Brain pericyte (primary cell): ENCODE measurements at regions not wholly inside any gene's neighbourhood (a gene's known extent, or its start where the extent isn't known, plus 50 kb on each side); places are given as distances from the start of the nearest gene placed in this dataset.
"Not testable (repeated sequence)": the region's sequence is repeated elsewhere in the genome, so short reads cannot be mapped to it uniquely, and the experiment has no call there.

Experiments
- DNase-seq: peaks from one replicate; pipeline ENCODE4 v3.0.0-alpha.2; 2012; ENCODE audit warnings: low read depth, low spot score

DNA sequence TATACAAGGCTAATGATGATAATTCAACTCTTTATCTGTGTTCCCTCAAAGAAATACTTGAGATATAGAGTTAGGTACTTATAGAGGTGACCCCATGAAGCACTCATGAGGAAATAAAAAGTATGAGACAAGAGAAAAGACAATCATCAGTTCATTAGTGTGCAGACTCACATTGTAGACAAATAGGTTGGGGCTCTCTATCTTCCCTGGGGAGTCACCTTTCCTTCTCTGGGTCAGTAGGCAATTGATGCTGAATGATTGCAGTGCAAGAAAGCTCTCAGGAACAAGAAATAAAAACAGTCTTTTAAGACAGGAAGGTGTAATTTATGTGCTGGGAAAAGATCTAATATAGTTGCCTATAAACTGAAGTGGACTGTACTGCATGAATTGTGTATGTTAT lies 1357.6 kb upstream of the EPHA6 start:
- DNase-seq, result no peak

DNA sequence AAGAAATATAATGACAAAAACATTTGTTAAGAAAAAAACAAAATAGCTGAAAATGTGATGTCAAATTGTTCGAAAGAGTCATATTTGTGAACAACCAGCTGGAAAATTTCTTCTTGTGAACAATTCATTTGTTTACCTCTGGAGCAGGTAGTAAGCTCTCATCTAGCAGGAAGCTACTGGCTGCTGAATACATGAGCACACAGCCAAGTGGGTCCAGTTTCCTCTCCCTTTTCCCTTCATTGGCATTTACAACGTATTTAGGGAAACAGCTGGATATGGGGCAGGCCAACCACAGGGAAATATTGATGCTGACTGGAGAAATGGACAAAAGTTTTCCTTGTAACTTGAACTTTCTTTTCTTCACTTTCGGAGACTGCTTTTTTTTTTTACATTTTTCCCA lies 1354.7 kb upstream of the EPHA6 start:
- no peak for DNase-seq

DNA sequence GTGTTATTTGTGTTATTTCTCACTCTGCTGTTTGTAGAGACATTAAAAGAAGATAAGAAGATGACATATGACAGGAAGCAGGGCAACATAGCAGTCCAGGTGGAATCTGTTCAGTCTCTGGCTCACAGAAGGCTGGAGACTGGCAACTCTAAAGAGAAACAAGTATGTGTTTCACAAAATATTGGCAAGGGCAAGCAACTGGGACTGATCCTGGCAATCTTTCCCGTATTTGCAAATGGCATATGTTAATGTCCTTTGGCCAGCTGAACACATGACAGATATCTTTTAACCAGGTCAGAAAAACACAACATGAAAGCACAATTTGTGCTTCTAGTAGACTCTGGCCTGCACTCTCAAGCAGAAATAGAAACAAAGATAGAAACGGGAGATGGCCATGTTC lies 1354.1 kb upstream of the EPHA6 start:
- no peak for DNase-seq

DNA sequence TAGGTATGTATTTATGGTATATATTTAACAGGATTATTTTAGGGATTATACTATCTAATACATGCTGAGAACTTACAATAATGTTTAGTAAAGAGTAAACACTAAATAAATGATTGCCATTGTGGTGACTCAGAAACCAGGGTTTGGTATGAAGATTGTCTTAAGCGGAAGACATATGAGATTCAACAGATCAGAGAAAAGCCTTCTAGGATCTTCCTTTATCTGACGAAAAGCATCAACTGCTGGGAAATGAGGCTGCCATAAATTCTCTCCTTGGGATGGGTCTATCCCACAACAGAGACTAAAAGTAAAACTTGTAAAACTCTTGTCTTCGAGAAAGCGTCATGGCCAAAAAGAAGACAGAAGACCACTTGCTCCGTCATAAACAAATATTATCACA lies 1352.2 kb upstream of the EPHA6 start:
- DNase-seq, result no peak

DNA sequence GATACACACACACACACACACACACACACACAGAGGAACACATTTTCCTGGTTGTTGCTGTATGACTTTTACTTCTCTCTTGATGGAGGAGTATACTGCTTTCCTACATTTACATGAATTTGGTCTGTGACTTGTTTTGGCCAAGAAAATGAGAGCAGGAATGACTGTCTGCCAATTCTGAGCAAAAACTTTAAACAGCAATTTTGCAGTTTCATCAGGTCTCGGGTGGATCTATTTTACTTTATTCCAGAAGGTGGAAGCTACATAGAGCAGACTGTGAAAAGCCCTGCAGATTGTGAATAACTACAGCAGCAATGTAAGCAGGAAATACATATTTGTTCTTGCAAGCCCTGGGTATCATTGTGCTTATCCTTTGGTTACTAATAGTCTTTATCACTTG lies 1350.0 kb upstream of the EPHA6 start:
- no peak for DNase-seq

DNA sequence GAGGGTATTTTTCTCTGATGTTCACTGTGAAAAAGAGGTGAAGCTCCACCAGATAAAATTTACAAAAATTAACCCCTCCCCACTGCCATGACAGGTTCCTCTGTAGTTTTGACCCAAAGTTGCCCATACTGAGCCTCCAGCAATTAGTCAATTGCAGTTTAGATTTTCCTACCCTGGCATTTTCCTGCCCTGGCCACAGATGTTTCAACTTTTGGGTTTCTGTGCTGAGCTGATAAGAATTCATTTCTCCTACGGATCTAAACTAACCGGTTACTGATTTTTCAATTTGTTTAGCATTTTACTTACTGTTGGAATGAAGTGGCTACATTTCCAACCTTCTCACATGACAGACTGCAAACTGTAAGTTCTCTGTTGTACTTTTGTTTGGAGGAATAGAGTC lies 1346.1 kb upstream of the EPHA6 start:
- no peak for DNase-seq

DNA sequence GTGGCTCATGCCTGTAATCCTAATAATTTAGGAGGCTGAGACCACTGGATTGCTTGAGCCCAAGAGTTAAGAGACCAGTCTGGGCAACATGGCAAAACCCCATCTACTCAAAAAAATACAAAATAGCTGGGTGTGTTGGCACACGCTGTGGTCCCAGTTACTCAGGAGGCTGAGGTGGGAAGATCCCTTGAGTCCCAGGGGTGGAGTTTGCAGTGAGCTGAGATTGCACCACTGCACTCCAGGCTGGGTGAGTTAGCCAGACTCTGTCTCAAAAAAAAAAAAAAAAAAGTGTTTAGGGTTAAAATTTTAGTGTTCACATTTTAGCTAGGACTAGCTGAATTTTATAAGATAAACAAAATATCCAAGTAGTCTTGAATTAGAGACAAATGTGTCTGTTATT lies 1340.1 kb upstream of the EPHA6 start:
- no peak for DNase-seq

DNA sequence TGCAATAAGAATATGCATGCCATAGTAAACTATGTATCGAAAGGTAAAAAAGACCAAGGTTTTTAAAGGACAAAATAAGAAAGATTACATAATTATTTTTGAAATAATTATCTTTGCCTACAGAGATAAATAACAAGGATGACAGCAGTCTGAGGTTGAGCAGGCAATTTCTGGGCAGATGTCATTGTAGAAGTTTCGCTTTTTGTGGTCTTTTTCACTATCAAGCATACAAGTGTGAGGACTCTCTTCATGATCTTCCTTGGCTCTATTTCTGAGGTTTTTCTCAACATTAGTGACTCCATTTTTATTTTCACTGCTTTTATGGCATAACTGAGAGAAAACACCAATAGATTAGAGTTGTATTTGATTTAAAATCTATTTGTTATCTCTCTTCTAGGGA lies 1337.9 kb upstream of the EPHA6 start:
- DNase-seq, result no peak

DNA sequence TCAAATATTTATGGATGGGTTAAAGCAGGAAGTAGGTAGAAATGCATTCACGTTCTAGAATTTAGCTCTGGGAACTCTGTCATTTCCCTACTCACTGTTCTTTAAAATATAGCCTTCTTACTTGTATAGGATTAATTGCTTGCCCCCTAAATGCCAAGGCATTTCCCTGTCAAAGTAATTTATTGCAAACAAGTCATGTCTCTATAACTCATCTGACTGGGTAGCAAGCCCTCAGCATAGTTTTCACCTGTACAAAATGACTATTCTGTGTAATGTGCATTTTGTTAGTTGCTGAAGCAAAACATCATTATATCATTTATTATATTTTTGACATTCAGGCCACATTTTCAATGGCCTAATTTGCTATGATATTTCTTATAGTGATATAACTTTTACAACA lies 1308.2 kb upstream of the EPHA6 start:
- DNase-seq, result no peak

DNA sequence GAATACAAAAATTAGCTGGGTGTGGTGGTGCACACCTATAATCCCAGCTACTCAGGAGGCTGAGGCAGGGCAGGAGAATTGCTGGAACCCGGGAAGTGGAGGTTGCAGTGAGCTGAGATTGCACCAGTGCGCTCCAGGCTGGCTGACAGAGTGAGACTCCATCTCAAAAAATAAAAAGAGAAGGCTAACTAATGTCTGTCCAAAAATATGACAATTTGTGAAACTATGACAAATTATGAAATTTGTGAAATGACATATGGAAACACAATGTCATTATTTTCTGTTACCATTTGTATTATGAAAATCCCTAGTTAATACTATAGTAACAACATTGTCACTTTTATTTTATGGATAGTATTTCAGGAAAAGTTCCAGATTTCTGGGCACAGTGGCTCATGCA lies 1306.3 kb upstream of the EPHA6 start:
- no peak for DNase-seq

DNA sequence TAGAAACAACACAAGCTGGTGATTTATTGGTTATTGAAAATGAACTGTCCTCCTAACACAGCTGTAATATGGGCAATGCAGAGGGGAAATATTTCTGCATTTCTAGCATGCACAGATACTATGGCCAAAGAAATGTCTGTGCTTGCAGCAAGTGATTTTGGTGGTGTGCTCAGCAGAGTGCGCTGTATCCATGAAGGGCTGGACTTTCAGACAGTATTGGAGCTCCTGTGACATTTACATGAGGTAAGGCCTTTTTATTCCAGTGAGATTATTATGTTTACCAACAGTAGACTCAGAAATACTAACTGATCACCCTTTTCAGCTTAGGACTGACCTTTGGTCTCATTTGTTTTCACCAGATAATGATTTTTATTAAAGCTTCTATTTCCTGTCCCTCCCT lies 1302.6 kb upstream of the EPHA6 start:
- no peak for DNase-seq

DNA sequence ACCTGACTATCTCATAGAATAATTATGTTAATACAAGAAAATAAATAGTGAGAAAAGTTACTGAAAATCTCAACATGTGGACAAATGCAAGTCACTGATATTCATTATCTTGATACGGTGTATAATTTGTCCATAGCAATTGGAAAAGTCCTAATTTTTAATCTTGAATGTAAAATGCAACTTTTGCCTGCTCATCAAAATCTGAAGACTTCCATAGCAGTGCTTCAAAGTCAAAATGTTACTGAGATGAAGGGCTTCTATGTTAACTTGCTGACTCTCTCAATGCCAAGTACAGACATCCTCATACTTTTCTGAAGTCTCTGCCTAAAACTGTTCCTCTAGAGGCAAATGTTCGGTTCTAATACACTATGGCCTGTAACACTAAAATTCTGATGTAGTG lies 1300.1 kb upstream of the EPHA6 start:
- no peak for DNase-seq

DNA sequence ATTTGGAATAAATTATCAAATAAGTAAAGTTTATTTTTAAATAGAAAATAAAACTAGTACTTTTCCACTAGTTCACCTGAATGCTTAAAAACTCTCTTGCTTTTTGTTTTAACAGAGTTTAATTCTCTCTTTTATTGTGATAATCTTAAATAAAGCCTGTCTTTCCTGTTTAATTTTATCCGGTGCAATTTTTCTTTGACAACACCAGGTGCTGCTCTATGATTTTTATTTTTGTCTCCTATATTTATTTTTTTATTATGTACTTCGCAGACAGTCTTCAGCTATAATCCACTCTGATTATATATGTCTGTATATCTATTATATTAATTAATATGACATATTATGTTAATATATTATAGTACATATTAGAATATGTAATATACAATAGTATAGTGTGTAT lies 1293.0 kb upstream of the EPHA6 start:
- no peak for DNase-seq

DNA sequence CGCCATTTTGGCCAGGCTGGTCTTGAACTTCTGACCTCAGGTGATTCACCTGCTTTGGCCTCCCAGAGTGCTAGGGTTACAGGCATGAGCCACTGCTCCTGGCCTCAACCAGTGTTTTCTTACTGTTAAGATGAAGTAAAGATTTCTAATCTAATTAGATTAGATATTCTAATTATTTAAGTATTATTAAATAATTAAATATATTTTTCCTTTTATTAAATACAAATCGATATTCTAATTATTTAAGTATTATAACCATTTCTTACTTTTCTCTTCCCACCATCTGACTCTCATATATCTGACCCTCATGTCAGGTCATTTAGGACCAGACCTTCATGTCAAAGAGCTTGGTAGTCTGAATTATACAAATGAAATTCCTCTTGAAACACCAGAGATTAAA lies 1291.9 kb upstream of the EPHA6 start:
- DNase-seq, result no peak

DNA sequence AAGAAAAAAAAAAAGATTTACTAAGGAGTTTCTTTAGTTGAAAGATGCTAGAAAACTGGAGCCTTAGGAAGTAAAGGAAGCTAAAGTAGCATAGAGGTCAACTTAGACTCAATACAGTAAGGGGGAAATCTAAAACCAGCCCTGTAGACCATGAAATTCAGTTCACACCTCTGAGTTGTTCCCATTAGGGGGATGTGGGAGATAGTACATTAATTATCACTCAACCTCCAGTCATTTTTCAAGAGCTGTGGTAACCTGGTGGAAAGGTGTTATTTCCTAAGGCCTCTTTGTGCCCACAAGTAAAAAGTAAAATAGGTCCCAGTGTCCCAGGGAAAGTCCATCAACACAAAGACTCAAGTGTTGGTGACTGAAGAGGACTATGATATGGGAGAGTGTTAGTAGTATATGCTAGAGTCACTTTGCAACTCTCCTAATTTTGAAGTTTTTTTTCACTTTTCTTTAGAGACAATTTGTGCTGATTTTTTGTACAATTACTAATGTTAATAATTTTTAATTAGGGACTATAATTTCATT lies 1274.4 kb upstream of the EPHA6 start:
- no peak for DNase-seq

DNA sequence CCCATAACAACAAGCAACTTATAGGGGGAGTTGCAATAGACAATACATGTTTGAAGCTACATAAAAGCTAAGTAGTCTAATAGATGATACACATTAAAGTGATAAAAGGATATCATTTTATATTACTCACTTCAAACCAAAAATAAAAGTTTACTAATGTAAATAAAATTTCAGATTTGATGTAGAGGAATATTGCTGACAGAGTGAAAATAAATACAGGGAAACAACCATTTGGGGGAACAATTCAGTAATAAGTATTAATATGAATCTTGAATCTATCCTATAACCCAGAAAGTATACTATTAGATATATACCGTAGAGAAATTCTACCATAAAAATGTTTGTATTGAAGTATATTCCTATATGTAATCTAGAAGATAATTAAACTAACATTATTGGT lies 1248.9 kb upstream of the EPHA6 start:
- DNase-seq, result no peak

DNA sequence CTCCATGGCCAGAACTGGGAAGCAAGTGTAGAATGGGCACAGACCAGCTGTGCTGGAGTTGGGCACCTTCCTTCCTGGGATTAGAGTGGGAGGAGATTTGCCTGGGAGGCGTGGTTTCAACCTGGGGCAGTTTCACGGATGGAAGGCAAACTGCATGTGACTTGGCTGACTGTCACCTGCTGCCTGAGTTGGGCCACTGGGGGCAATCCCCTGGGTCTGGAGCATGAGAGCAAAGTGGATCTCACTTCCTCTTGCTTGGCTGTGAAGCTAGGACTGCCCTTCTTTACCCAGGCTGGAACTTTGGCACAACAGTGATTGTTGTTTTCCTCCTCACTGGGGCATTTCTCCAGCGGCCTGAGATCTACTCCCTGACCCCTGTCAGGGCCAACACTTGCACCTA lies 1247.0 kb upstream of the EPHA6 start:
- no peak for DNase-seq

DNA sequence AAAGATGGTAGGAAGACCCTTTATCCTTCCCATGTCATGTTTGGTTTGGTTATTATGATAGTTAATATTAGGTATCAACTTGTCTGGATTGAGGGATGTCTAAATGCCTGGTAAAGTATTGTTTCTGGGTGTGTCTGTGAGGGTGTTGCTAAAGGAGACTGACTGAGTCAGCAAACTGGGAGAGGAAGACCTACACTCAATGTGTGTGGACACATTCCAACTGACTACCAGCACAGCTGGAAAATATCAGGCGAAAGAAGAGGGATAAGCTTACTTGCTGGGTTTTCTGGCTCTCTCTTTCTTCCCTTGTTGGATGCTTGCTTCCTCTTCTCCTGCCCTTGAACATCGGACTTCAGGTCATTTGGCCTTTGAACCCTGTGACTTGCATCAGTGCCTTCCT lies 1227.6 kb upstream of the EPHA6 start:
- no peak for DNase-seq

DNA sequence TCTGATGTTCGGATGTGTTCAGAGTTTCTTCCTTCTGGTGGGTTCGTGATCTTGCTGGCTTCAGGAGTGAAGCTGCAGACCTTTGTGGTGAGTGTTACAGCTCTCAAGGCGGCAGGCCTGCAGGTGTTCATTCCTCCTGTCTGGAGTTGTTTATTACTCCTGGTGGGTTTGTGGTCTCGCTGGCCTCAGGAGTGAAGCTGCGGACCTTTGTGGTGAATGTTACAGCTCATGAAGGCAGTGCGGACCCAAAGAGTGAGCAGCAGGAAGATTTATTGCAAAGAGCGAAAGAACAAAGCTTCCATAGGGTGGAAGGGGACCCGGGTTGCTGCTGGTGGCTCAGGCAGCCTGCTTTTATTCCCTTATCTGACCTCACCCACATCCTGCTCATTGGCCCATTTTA lies 1226.8 kb upstream of the EPHA6 start:
- DNase-seq, result not testable (repeated sequence)

DNA sequence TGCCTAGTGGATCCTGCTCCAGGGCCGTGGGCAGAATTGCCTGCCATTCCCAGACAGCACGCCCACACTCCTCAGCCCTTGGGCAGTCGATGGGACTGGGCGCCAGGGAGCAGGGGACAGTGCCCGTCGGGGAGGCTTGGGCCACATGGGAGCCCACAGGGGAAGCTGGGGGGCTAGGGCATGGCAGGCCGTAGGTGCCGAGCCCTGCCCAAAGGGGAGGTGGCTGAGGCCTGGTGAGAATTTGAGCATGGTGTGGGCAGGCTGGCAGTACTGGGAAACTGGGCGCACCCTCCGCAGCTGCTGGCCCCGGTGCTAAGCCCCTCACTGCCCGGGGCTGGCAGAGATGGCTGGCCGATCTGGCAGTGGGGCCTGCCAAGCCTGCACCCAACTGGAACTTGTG lies 1225.9 kb upstream of the EPHA6 start:
- DNase-seq, result no peak

DNA sequence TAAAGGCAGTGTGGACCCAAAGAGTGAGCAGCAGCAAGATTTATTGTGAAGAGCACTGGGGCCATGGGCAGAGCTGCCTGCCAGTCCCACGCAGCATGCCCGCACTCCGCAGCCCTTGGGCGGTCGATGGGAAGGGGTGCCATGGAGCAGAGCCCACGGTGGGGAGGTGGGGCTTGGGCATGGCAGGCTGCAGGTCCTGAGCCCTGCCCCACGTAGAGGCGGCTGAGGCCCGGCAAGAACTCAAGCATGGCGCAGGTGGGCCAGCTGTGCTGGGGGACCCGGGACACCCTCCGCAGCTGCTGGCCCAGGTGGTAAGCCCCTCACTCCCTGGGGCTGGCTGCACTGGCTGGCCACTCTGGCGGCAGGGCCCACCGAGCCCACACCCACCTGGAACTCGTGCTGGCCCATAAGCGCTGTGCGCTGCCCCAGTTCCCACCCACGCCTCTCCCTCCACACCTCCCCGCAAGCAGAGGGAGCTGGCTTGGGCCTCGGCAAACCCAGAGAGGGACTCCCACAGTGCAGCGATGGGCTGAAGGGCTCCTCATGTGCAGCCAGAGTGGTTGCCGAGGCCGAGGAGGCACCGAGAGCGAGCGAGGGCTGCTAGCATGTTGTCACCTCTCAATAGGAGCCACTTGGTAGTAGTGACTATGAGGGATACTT lies 1218.8 kb upstream of the EPHA6 start:
- no peak for DNase-seq

DNA sequence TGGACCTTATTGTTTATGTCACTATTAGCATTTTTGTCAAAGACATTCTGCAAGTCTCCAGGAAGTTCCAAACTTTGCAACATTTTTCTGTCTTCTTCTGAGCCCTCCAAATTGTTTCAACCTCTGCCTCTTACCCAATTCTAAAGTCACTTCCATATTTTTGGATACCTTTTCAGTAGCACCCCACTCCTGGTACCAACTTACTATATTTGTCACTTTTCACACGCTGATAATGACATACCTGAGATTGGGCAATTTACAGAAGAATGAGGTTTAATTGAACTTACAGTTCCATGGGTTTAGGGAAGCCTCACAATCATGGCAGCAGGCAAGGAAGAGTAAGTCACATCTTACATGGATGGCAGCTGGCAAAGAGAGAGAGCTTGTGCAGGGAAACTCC lies 1206.5 kb upstream of the EPHA6 start:
- DNase-seq, result no peak

DNA sequence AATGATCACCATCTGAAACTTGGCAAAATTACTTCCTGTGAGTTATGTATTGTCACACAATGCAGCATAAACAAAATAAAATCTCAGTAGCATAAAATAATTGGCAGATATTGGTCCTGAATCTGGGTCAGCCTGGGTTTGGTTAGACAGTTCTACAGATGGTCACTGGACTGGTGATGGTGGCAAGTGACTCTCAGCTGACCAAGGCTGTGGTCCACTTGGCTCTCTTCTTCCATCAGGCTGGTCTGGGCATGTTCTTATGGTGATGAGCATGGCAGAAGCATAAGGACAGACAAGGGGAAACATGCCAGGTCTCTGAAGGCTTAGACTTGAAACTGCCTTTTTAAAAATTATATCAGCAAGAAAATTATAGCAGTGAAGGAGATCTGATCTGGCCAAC lies 1205.0 kb upstream of the EPHA6 start:
- DNase-seq, result no peak

DNA sequence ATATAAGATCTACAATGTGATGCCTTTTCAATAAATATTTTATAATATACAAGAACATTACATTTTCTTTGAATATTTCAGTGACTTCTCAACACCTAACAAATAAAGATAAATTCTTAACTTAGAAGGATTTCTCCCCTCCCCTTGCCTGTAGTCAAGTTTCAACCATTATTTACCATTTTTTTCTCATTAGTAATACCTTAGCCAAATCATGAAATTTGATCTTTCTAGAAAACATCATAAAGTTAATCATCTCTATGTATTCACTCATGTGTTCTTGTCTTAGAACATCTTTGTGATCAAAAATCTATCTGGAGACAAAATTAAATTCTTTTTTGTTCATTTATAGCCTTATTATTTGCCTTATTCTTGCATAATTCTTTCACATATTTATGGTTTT lies 1201.8 kb upstream of the EPHA6 start:
- no peak for DNase-seq
